Tibial nerve (tissue), 4 donors: ENCODE measurements at regions not wholly inside any gene's neighbourhood (a gene's known extent, or its start where the extent isn't known, plus 50 kb on each side); places are given as distances from the start of the nearest gene placed in this dataset.

Experiments
- DNase-seq, 2 donors: peaks; one replicate each; pipeline ENCODE4 v3.0.0-alpha.2; 2019; ENCODE audit warnings: low spot score in 2 of 2
- H3K27ac ChIP-seq, 4 donors: fragments of 200-600 bp; sonication (generic) in 3 of 4; one replicate each; pipeline ENCODE4 v1.5.1; 2017 to 2019; ENCODE audit warnings: mild to moderate bottlenecking in 1 of 4
- H3K27me3 ChIP-seq, 2 donors: fragments of 200-600 bp; sonication (generic) in 1 of 2; one replicate each; pipeline versions ENCODE4 v1.5.1 to v1.6.0; 2017 to 2019
- H3K36me3 ChIP-seq, 3 donors: fragments of 200-600 bp; sonication (generic); one replicate each; pipeline ENCODE4 v1.5.1; 2018 to 2019
- H3K4me1 ChIP-seq, 4 donors: fragments of 200-600 bp; sonication (generic) in 3 of 4; one replicate each; pipeline ENCODE4 v1.5.1; 2017 to 2019
- H3K4me3 ChIP-seq, 4 donors: fragments of 200-600 bp; sonication (generic) in 3 of 4; one replicate each; pipeline ENCODE4 v1.5.1; 2017 to 2019; ENCODE audit warnings: mild to moderate bottlenecking in 1 of 4, moderate library complexity in 1 of 4
- H3K9me3 ChIP-seq, 4 donors: fragments of 200-600 bp; sonication (generic) in 3 of 4; one replicate each; pipeline ENCODE4 v1.5.1; 2017 to 2019
- EP300 ChIP-seq, 2 donors: sonication (generic); formaldehyde crosslinking; IDR thresholded peaks; one replicate each; pipeline ENCODE4 v1.6.1; 2017; ENCODE audit warnings: antibody characterized with exemption in 2 of 2, mild to moderate bottlenecking in 1 of 2
- POLR2A ChIP-seq, 2 donors: fragments of 450-650 bp; IDR thresholded peaks; one replicate each; pipeline ENCODE4 v1.6.1; 2017; ENCODE audit warnings: antibody characterized with exemption in 2 of 2, mild to moderate bottlenecking in 2 of 2, moderate library complexity in 2 of 2
- WGBS, 2 donors: methylation state at CpG; one replicate each; pipeline ENCODE4 v1.1.5; 2018; 5-methylcytosine and 5-hydroxymethylcytosine counted together
- TF ChIP-seq, protein P1 (sequence below), 5 experiments: fragments of 200-600 bp in 3 of 5; fragments of 450-650 bp in 2 of 5; sonication (generic) in 3 of 5; IDR thresholded peaks; one replicate each; pipeline ENCODE4 v1.5.1; 2016 to 2019; ENCODE audit warnings: antibody characterized with exemption in 5 of 5, mild to moderate bottlenecking in 3 of 5, moderate library complexity in 2 of 5

GRCh38 chr13:40447857-40448256 lies 218.6 kb downstream of the FOXO1 start:
- H3K9me3 ChIP-seq = peaks cover 0 to 9% (median 0%) of the 10 kb centered on the region in 4 donors
- no peaks in the 10 kb centered on the region for H3K36me3 ChIP-seq
- 81 to 89% methylated on average over 3 of the region's 3 CpGs for WGBS, 2 donors

DNA sequence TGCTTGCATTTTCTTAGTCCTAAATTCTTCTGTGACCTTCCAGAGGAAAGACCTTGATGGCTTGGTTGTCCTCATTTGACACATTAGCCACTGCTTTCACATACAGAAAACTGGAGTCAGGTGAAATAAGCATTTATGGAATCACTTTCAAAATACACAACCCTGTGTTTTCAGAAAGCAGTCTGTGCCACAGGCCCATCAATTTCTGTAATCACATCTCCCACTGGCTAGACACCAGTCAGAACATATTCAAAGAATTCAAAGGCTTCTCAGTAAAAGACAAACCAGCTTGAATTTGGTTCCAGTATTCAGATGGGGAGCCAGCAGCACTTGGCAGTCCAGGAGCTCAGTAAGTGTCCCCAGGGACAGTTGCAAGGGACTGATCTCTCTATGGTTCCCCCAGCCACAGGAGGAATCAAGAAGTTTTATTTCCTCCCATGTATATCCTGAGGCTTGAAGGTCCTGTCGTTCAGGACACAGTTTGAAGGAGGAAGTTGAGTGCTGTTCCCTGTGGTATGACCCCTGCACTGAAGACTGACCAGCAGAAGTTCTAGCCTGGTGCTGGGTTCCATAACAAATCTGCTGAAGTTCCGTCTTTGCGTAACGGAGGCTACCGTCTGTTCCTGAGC lies 214.3 kb downstream of the FOXO1 start:
- Histone ChIP-seq H3K9me3 (peaks cover 0 to 9% (median 0%) of the 10 kb centered on the region in 4 donors), H3K27ac (no peak overlapping the region), H3K36me3 (no peaks in the 10 kb centered on the region), H3K4me3 (no peak overlapping the region), H3K27me3 (no peaks in the 10 kb centered on the region), H3K4me1 (peaks cover 0 to 16% (median 0%) of the 10 kb centered on the region in 4 donors)
- TF ChIP-seq EP300 (IDR thresholded peaks at IDR 0.05) (no peak), POLR2A (IDR thresholded peaks at IDR 0.05) (no peak)
- TF ChIP-seq, protein P1, sequence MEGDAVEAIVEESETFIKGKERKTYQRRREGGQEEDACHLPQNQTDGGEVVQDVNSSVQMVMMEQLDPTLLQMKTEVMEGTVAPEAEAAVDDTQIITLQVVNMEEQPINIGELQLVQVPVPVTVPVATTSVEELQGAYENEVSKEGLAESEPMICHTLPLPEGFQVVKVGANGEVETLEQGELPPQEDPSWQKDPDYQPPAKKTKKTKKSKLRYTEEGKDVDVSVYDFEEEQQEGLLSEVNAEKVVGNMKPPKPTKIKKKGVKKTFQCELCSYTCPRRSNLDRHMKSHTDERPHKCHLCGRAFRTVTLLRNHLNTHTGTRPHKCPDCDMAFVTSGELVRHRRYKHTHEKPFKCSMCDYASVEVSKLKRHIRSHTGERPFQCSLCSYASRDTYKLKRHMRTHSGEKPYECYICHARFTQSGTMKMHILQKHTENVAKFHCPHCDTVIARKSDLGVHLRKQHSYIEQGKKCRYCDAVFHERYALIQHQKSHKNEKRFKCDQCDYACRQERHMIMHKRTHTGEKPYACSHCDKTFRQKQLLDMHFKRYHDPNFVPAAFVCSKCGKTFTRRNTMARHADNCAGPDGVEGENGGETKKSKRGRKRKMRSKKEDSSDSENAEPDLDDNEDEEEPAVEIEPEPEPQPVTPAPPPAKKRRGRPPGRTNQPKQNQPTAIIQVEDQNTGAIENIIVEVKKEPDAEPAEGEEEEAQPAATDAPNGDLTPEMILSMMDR (IDR thresholded peaks at IDR 0.05) = no peak
- DNase-seq = no peak
- WGBS, 2 donors = 80 to 84% methylated on average over 5 of the region's 5 CpGs

More at GRCh38 chr13:40447857-40448256, 218.6 kb downstream of the FOXO1 start:
- no peak for DNase-seq
- H3K4me3 ChIP-seq = no peak overlapping the region
- H3K4me1 ChIP-seq = peaks cover 0 to 14% (median 0%) of the 10 kb centered on the region in 4 donors
- TF ChIP-seq EP300 (IDR thresholded peaks at IDR 0.05) = no peak
- TF ChIP-seq, protein P1 (IDR thresholded peaks at IDR 0.05) = no peak
- no peak for TF ChIP-seq POLR2A (IDR thresholded peaks at IDR 0.05)
- H3K27ac ChIP-seq = no peak overlapping the region
- no peaks in the 10 kb centered on the region for H3K27me3 ChIP-seq

DNA sequence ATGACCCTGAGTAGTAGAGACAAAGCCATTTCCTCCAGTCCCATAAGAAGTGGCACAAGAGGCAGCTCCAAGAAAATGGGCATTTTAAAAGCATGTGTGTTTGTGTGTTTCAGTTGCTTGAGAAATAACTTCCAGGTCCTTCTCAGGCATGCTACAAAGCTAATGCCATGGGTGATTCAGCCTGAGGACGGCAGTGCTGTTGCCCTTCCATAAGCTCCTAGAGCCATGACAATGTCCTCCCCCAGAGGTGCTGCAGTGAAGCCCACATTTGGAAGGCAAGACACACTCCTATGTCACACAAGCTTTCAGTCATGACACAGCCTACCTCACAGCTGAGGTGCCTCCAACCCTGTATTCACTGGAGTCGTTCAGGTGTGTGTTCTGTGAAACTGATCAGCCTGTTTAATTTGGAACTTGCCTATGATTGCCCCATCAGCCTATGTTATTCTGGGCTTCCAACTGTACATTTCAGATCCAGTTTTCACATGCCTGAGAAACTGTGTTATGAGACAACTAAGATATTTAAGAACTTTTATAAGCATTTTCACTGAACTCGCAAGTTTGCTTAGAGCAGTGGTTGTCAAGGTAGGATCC lies 213.6 kb downstream of the FOXO1 start:
- 74 to 79% methylated on average over 3 of the region's 3 CpGs for WGBS, 2 donors
- no peak for DNase-seq
- Histone ChIP-seq H3K9me3 (peaks cover 0 to 9% (median 0%) of the 10 kb centered on the region in 4 donors), H3K4me1 (peaks cover 0 to 20% (median 0%) of the 10 kb centered on the region in 4 donors), H3K36me3 (no peaks in the 10 kb centered on the region), H3K4me3 (no peak overlapping the region), H3K27me3 (no peaks in the 10 kb centered on the region), H3K27ac (peak overlapping the region in 1 of 4 donors; percentile 18)
- TF ChIP-seq POLR2A (IDR thresholded peaks at IDR 0.05) (no peak), EP300 (IDR thresholded peaks at IDR 0.05) (no peak)
- TF ChIP-seq, protein P1 (IDR thresholded peaks at IDR 0.05) = no peak

GRCh38 chr13:40453351-40454021 lies 213.0 kb downstream of the FOXO1 start:
- Histone ChIP-seq H3K4me1 (peaks cover 0 to 22% (median 0%) of the 10 kb centered on the region in 4 donors), H3K9me3 (peaks cover 0 to 9% (median 0%) of the 10 kb centered on the region in 4 donors), H3K27ac (peak overlapping the region in 1 of 4 donors; percentile 16), H3K27me3 (no peaks in the 10 kb centered on the region), H3K36me3 (no peaks in the 10 kb centered on the region), H3K4me3 (no peak overlapping the region)
- no peak for TF ChIP-seq POLR2A (IDR thresholded peaks at IDR 0.05)
- TF ChIP-seq, protein P1 (IDR thresholded peaks at IDR 0.05) = no peak
- DNase-seq = no peak
- WGBS, 2 donors = 68 to 69% methylated on average over 6 of the region's 6 CpGs
